Activated T-cell treated with anti-CD3 and anti-CD28 coated beads for 48 hours (primary cell): ENCODE measurements at regions not wholly inside any gene's neighbourhood (a gene's known extent, or its start where the extent isn't known, plus 50 kb on each side); places are given as distances from the start of the nearest gene placed in this dataset.

Experiments
- DNase-seq: peaks from one replicate; pipeline ENCODE4 v3.0.0-alpha.2; 2020; ENCODE audit warnings: low read depth

DNA sequence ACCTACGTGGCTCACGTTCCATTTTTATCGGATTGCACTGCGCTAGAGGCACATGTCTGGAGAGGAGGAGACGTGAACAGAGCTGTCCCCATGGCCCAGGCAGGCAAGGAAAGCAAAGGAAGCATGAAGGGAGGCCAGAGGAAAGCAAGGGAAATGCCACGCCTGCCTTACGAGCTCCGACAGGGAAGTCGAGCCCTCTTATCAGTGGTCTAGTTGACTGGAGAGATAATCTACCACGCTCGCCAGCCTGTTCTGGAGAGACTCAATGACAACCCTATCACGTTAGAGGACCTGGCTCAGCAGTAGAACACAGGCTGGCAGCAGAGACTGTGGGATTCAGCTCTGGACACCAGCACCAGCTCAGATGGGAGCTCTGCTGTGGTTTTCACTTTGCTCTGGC lies 202.6 kb upstream of the ID2 start:
- no peak for DNase-seq

DNA sequence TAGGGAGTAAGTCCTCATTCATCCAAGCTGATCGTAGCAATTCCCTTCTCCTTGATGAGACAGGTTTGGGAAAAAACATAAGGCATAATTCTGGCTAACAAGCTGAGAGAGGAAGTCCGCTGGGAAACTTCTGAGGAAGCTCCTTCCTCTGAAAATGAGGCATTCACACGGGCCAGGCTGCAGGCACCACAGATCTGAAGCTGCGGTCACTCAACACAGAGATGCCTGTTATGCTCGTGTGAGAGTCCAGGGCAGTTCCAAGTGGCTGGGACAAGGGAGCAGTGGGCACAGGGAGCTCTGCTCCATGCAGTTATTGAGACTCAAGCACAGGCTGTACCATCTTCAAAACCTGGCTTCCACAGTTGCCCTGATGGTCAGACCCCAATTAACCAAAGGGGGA lies 200.9 kb upstream of the ID2 start:
- DNase-seq, result no peak

- DNase-seq, result peak; percentile 43
Observed at GRCh38 chr2:8481463-8482009, 200.3 kb upstream of the ID2 start.

DNA sequence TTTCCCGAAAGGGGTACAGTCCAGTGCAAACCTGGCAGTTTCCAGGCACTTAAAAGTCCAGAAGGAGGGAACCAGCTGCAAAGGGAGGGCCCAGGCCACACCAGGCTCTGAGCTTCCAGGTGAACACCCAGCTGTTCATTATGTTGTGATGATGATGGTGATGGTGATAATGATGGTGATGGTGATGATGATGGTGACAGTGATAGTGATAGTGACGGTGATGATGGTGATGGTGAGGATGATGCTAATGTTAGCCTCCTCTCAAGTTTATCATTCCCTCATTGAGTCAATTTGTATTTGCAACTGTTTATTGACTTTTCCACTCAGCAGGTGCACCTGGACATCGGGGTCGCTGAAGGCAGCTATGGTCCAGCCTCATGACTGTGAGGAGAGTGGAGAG lies 199.4 kb upstream of the ID2 start:
- no peak for DNase-seq

DNA sequence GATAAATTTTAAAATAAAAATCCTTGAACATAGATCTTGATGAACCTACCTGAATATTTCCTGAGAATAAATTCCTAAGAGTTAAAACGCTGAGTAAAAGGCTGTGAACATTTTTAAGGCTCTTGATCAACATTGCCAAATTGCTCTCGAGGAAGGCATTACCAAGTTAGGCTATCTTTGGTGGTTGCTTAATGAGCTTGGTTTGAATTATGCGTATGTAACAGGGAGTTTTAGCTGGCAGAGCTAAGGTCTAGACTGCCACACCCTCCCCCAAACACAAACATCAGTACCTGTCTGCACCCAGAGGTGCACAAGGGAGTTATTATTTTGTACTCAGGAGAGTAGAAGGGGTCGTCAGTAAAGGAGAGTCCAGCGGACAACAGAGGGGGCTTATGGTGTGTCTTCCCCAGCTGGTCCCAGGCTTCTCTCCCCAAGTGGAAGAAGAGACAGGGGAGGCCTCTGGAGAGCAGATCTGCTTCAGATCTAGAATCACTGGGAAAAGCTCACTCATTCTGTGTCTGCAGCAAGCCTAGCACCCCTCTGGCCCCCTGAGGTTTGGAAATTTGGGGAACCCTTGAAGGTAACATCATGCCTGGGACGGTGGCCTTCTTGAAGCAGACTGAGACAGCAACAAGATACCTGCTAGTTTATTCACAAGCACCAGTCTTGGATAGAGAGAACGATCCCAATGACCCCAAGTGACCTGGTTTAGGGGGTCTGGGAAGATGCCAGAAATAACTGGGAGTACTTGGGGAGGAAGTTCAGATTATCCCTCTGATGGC lies 197.2 kb upstream of the ID2 start:
- DNase-seq, result no peak

DNA sequence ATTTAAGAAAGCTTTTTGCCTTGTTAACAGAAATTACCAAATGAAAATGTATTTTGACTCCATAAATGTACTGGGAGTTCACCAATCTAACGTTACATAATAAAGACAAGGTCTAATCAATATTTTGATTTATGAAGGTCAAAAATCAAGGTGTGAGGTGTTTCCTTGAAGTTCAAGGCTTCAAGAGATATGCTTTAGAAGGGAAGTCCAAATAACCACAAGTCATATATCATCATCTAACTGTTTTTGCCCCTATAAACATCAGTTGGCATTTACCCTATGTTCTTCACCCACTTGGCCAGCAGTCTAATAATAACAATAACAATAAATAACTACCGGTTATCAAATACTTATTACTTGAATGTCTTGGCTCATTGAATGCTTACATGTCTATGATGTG lies 196.1 kb upstream of the ID2 start:
- DNase-seq, result no peak

- DNase-seq, result no peak
Observed at GRCh38 chr2:8486141-8486540, 195.7 kb upstream of the ID2 start.

GRCh38 chr2:8487461-8487932 lies 194.4 kb upstream of the ID2 start:
- DNase-seq, result no peak

- peak; percentile 57 for DNase-seq
Observed at GRCh38 chr2:8488001-8488738, 193.7 kb upstream of the ID2 start.

- no peak for DNase-seq
Observed at GRCh38 chr2:8489221-8489620, 192.6 kb upstream of the ID2 start.

GRCh38 chr2:8489751-8490150 lies 192.1 kb upstream of the ID2 start:
- DNase-seq, result no peak

GRCh38 chr2:8490166-8490721 lies 191.6 kb upstream of the ID2 start:
- no peak for DNase-seq

DNA sequence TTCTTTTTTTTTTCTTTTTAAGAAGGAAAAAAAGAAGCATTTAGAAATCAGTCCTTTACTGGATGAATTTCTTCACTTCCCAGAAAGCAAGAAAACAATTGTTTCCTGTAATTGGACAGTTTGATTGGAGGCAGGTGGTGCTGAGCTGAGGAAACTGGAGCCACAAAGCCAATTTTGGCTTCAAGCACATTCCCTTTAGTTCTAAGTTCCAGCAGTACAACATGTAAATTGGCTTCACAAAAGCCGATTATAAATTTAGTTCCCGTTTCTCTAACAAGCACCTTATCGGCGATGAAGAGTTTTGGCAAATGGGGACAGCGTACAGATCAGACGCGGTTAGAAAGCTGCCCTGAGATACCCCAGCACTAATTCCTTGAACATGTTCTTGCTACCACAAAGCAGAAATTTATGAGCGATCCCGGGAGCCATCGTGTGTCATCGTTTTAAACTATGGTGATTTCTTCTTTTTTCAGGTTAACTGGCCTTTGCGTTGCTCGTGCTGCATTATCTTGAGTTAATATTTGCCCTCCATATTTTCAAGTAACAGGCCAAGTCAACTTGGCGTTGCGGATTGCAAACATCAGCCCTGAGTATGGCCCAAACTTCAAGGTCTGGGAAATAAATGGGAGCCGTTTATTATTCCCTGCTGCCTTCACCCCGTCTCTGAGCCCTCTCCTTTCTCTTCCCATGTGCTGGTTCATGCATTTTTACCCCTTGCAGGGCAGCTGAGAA lies 190.4 kb upstream of the ID2 start:
- DNase-seq, result no peak

- DNase-seq, result no peak
Observed at GRCh38 chr2:8494151-8494550, 187.7 kb upstream of the ID2 start.

- DNase-seq, result no peak
Observed at GRCh38 chr2:8494589-8494988, 187.3 kb upstream of the ID2 start.

DNA sequence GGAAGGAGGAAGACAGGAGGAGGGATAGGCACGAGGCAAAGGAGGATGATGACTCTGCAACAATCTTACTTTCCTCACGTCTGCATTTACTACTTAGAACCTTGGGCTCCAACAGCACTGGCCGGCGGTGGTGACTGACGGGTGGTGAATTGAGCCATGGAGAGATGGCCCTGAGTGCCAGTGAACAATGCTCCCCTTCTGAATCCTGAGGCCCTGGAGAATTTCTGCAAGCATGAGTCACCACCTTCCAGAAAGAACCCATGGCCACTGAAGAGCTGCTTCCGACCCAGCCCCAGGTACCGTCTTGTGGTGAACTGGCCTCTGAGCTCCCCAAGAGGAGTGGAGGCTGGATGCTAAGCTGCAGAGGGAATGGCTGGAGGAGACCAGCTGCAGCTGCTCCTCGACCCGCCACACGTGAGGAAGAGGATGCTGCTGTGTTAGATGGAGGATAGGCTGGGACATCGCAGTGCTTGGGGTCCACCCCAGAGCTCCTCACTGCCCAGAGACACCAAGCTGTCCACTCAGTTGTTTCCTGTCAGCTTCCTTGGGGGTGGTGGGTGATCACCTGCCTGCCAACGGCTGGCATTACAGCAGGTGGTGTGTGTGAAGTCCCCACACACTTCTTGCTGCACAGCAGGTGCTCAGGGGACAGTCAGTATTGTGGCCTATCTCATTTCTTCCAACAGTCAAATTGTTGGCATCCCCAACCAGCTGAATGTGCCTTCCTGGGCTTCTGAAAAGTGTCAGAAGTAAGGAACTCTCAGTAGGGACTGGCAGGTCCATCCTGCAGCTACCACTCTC lies 186.5 kb upstream of the ID2 start:
- DNase-seq, result no peak

- DNase-seq, result no peak
Observed at GRCh38 chr2:8496079-8496478, 185.8 kb upstream of the ID2 start.

DNA sequence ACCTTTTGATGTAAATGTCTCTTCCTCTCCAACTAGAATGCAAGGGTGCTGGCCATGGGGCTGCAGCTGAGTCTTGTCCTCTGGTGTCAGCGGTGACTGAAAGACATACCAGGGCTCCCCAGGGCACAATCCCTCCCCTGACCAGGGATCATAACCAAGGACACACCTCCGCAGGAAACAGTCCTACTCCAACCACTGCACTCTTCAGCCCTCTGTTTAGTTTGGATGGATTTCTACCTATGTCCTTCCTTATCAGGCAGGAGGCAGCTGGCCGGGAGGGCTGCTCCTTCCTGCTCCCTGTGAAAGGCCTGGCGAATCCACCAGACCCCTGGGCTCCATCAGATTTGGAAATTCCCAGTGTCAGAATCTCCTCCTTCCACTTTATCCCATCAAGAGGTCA lies 185.2 kb upstream of the ID2 start:
- no peak for DNase-seq

- no peak for DNase-seq
Observed at GRCh38 chr2:8498994-8499393, 182.9 kb upstream of the ID2 start.

- no peak for DNase-seq
Observed at GRCh38 chr2:8500124-8501054, 181.5 kb upstream of the ID2 start.
